NT2/D1 (cell line): ENCODE measurements at regions not wholly inside any gene's neighbourhood (a gene's known extent, or its start where the extent isn't known, plus 50 kb on each side); places are given as distances from the start of the nearest gene placed in this dataset.

Source experiments
- SUZ12 ChIP-seq: IDR thresholded peaks from 2 replicates; pipeline ENCODE4 v1.6.1; 2011; ENCODE audit not compliant: insufficient read length, insufficient read depth; ENCODE audit errors: extremely low read depth
- YY1 ChIP-seq: IDR thresholded peaks from 2 replicates; pipeline ENCODE4 v1.6.1; 2011; ENCODE audit not compliant: insufficient read length, insufficient read depth
- ZNF274 ChIP-seq: IDR thresholded peaks from 2 replicates; pipeline ENCODE4 v1.6.1; 2011; ENCODE audit warnings: mild to moderate bottlenecking, low read depth, low read length

- TF ChIP-seq ZNF274, result no peak
- no peak for TF ChIP-seq YY1
- TF ChIP-seq SUZ12, result no peak
These were observed 240.0 kb upstream of the FOXN3 start for GRCh38 chr14:89657014-89657413.
